ENCODE measurements at regions not wholly inside any gene's neighbourhood (a gene's known extent, or its start where the extent isn't known, plus 50 kb on each side); places are given as distances from the start of the nearest gene placed in this dataset.

DNA sequence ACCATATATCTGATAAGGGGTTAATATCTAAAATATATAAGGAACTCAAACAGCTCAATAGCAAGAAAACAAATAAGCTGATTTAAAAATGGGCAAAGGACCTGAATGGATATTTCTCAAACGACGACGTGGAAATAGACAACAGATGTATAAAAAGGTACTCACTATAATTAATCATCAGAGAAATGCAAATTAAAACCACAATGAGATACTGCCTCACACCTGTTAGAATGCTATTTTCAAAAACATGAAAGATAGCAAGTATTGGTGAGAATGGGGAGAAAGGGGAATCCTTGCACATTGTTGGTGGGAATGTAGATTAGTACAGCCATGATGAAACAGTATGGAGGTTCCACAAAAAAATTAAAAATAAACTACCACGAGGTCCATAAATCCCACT lies 163.2 kb downstream of the DKK1 start:
- TF ChIP-seq, protein P1, sequence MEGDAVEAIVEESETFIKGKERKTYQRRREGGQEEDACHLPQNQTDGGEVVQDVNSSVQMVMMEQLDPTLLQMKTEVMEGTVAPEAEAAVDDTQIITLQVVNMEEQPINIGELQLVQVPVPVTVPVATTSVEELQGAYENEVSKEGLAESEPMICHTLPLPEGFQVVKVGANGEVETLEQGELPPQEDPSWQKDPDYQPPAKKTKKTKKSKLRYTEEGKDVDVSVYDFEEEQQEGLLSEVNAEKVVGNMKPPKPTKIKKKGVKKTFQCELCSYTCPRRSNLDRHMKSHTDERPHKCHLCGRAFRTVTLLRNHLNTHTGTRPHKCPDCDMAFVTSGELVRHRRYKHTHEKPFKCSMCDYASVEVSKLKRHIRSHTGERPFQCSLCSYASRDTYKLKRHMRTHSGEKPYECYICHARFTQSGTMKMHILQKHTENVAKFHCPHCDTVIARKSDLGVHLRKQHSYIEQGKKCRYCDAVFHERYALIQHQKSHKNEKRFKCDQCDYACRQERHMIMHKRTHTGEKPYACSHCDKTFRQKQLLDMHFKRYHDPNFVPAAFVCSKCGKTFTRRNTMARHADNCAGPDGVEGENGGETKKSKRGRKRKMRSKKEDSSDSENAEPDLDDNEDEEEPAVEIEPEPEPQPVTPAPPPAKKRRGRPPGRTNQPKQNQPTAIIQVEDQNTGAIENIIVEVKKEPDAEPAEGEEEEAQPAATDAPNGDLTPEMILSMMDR (IDR thresholded peaks at IDR 0.05 in 4 of 5, conservative IDR thresholded peaks at IDR 0.05 in 1 of 5), result no peak
- no peak for TF ChIP-seq POLR2A (IDR thresholded peaks at IDR 0.05)

DNA sequence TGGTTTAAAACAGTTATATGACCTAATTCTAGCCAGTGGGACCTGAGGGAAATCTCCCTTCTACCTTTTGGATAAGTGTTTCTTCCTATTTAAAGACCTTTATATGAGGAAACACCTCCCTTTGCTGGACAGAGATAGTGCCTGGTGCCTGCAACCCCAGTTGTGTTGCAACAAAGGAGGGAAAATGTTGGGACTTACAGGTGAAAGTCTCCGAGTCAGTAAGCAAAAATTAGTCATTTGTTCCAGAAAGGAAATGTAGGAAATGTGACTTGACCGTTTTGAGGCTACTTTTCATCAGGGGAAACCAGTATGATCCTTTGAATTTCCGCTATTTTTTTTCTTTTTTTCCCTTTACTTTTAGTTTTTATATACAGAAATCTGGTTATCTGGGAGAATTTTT lies 165.5 kb downstream of the DKK1 start:
- no peaks in the 10 kb centered on the region for H3K9me3 ChIP-seq
- DNase-seq, result no peak
- H3K27me3 ChIP-seq, result no peaks in the 10 kb centered on the region
- ATAC-seq, result no peak
- in situ Hi-C loops (cut with MboI; ENCODE audit: low sequenced_read_pairs in 4 of 4), result loop anchor here in 1 of 4 donors (25.0 kb wide), 1 partner anchor 1492 kb away; no protein-coding TSS in a partner anchor
- intact Hi-C loops (cut with DNase I; ENCODE audit: low total_unique reads), result no loop called here
- H3K4me1 ChIP-seq, result no peaks in the 10 kb centered on the region
- TF ChIP-seq, protein P1 (IDR thresholded peaks at IDR 0.05 in 4 of 5, conservative IDR thresholded peaks at IDR 0.05 in 1 of 5), result no peak
- TF ChIP-seq POLR2A (IDR thresholded peaks at IDR 0.05), result no peak
- no peak overlapping the region for H3K27ac ChIP-seq
- no peaks in the 10 kb centered on the region for H3K36me3 ChIP-seq
- no peak overlapping the region for H3K4me3 ChIP-seq

More for the DNA sequence above, 163.2 kb downstream of the DKK1 start:
- Histone ChIP-seq H3K27ac (no peak overlapping the region), H3K36me3 (no peaks in the 10 kb centered on the region), H3K9me3 (no peaks in the 10 kb centered on the region), H3K27me3 (no peaks in the 10 kb centered on the region), H3K4me1 (no peaks in the 10 kb centered on the region), H3K4me3 (no peak overlapping the region)
- ATAC-seq (no peak), DNase-seq (no peak)
- intact Hi-C loops (cut with DNase I; ENCODE audit: low total_unique reads), result no loop called here
- in situ Hi-C loops (cut with MboI; ENCODE audit: low sequenced_read_pairs in 4 of 4), result loop anchor here in 1 of 4 donors (25.0 kb wide), 1 partner anchor 1490 kb away; no protein-coding TSS in a partner anchor

DNA sequence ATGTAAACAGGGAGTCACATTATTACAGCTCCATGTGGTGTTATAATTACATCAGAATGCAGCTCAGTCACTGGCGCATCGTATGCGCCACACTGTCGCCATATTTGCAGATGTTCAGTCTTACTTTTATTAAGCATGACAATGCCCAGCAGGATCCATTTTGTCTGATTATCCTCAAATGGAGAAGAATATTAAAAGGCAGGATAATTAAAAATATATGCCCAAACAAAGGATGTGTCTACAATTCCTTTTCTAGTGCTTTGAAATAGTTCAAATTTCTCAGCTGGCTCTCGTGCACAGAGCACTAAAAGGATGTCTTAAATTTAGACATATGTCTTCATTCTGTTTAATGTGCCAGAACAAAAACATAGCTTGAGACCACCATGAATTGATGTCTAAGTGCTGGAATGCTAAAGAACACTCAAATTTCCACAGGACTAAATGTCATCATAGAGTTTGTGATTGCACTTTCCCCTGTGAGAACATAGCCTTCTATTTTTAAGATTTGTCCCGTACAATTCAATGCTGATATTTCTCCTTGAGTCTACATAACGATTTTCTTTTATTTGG lies 168.0 kb downstream of the DKK1 start:
- ATAC-seq (no peak), DNase-seq (no peak)
- TF ChIP-seq, protein P1 (IDR thresholded peaks at IDR 0.05 in 4 of 5, conservative IDR thresholded peaks at IDR 0.05 in 1 of 5), result no peak
- no peak for TF ChIP-seq POLR2A (IDR thresholded peaks at IDR 0.05)
- Histone ChIP-seq H3K27me3 (no peaks in the 10 kb centered on the region), H3K36me3 (no peaks in the 10 kb centered on the region), H3K4me1 (no peaks in the 10 kb centered on the region), H3K4me3 (no peak overlapping the region), H3K9me3 (no peaks in the 10 kb centered on the region), H3K27ac (no peak overlapping the region)
- intact Hi-C loops (cut with DNase I; ENCODE audit: low total_unique reads) (no loop called here), in situ Hi-C loops (cut with MboI; ENCODE audit: low sequenced_read_pairs in 4 of 4) (loop anchor here in 2 of 4 donors (10.0 to 25.0 kb wide), 2 partner anchors 167 to 1495 kb away; partner anchors contain the start of gene DKK1 (in 1 of the 2))

DNA sequence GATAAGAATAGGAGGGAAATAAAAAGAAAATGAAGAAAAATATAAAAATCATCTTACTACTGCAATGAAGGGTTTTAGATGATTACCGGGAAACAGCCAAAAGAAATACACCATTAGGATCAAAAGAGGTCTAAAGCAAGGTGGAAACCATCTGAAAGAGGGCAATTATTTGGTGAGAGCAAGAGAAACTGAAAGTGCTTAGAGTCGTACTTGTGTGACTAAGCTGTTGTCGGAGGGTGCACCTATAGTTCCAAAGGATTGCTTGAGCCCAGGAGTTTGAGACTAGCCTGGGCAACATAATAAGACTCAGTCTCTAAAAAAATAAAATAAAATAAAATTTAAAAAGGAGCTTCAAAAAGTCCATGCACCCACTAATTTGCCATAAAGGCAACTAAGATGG lies 169.5 kb downstream of the DKK1 start:
- ATAC-seq (no peak), DNase-seq (no peak)
- no peaks in the 10 kb centered on the region for H3K9me3 ChIP-seq
- no peak overlapping the region for H3K27ac ChIP-seq
- no peaks in the 10 kb centered on the region for H3K36me3 ChIP-seq
- in situ Hi-C loops (cut with MboI; ENCODE audit: low sequenced_read_pairs in 4 of 4), result loop anchor here in 2 of 4 donors (10.0 to 25.0 kb wide), 2 partner anchors 169 to 1496 kb away; partner anchors contain the start of gene DKK1 (in 1 of the 2)
- intact Hi-C loops (cut with DNase I; ENCODE audit: low total_unique reads), result no loop called here
- no peaks in the 10 kb centered on the region for H3K4me1 ChIP-seq
- no peaks in the 10 kb centered on the region for H3K27me3 ChIP-seq
- no peak overlapping the region for H3K4me3 ChIP-seq
- TF ChIP-seq POLR2A (IDR thresholded peaks at IDR 0.05), result no peak
- TF ChIP-seq, protein P1 (IDR thresholded peaks at IDR 0.05 in 4 of 5, conservative IDR thresholded peaks at IDR 0.05 in 1 of 5), result no peak
